HCT116 (cell line): ENCODE measurements at regions not wholly inside any gene's neighbourhood (a gene's known extent, or its start where the extent isn't known, plus 50 kb on each side); places are given as distances from the start of the nearest gene placed in this dataset.

Source experiments
- ATAC-seq: fragments of 200-7000 bp; cut with Tn5 transposase; 2 replicates; pipeline ENCODE4 v1.9.1; 2020; ENCODE audit warnings: mild to moderate bottlenecking, moderate library complexity
- BruUV-seq: library from RNA; stranded (reverse); fragments of 400-500 nt; replicated peaks from 2 replicates; lab custom pipeline; 2021; lab: Mats Ljungman, UMichigan
- CTCF ChIA-PET: fragments of 300-600 bp; sonication (Branson Sonifier 250); formaldehyde crosslinking; loops from one replicate; lab custom pipeline; 2021; ENCODE audit warnings: antibody characterized with exemption; lab: Charles Lee
- POLR2A ChIA-PET: fragments of 300-600, 350-600 bp; sonication (Branson Sonifier 250); formaldehyde crosslinking; loops from one replicate; lab custom pipeline; 2021; ENCODE audit warnings: antibody characterized with exemption; lab: Charles Lee
- RAD21 ChIA-PET, 2 experiments: fragments of 300-600 bp; sonication (Branson Sonifier 250); formaldehyde crosslinking; loops; one replicate each; lab custom pipeline; 2023; ENCODE audit warnings: low total read pairs in 2 of 2; ENCODE audit not compliant: uncharacterized antibody in 2 of 2, unreplicated experiment in 2 of 2, low non-redundant PET in 1 of 2; lab: Charles Lee
- DNase-seq: peaks from one replicate; pipeline ENCODE4 v3.0.0-alpha.2; 2010; ENCODE audit warnings: low read depth, low spot score
- H2AFZ ChIP-seq: fragments of 200-600 bp; shearing (Covaris generic), sonication (generic); 2 replicates; pipeline ENCODE4 v1.6.1; 2017; ENCODE audit warnings: low read depth, mixed run types, mixed read lengths, antibody characterized with exemption, low read length; ENCODE audit not compliant: poor library complexity, severe bottlenecking
- H3K27ac ChIP-seq: 2 replicates; pipeline ENCODE4 v1.5.1; 2012; ENCODE audit warnings: low read depth, low read length
- H3K27me3 ChIP-seq: fragments of 200-600 bp; sonication (generic); 2 replicates; pipeline ENCODE4 v1.6.1; 2016; ENCODE audit warnings: mixed run types, low read length, mixed read lengths; ENCODE audit not compliant: insufficient read depth
- H3K36me3 ChIP-seq, 2 experiments: fragments of 200-500 bp in 1 of 2; fragments of 200-600 bp in 1 of 2; sonication (Bioruptor generic) in 1 of 2; sonication (generic) in 1 of 2; 2 replicates each; pipeline versions ENCODE4 v1.5.1 to v1.6.1; 2014 to 2016; ENCODE audit warnings: low read length in 2 of 2, inconsistent platforms in 1 of 2, mixed read lengths in 1 of 2, mixed run types in 1 of 2; ENCODE audit not compliant: insufficient read depth in 2 of 2, control insufficient read depth in 1 of 2
- H3K4me1 ChIP-seq, 2 experiments: fragments of 200-600 bp in 1 of 2; sonication (generic) in 1 of 2; 2 replicates each; pipeline versions ENCODE4 v1.5.1 to v1.6.1; 2012 to 2017; ENCODE audit warnings: low read length in 2 of 2, inconsistent platforms in 1 of 2, mild to moderate bottlenecking in 1 of 2, mixed read lengths in 1 of 2, mixed run types in 1 of 2, moderate library complexity in 1 of 2; ENCODE audit not compliant: insufficient read depth in 2 of 2, control insufficient read depth in 1 of 2
- H3K4me2 ChIP-seq: fragments of 200-600 bp; sonication (generic); 2 replicates; pipeline ENCODE4 v1.6.1; 2017; ENCODE audit warnings: mixed run types, low read length, mixed read lengths
- H3K4me3 ChIP-seq, 2 experiments: fragments of 200-600 bp in 1 of 2; sonication (generic) in 1 of 2; replicated peaks in 1 of 2; 2 replicates each; pipeline ENCODE4 v1.5.1; 2011 to 2016; ENCODE audit warnings: low read length in 2 of 2, control low read depth in 1 of 2, low read depth in 1 of 2, mild to moderate bottlenecking in 1 of 2, mixed read lengths in 1 of 2, mixed run types in 1 of 2
- H3K79me2 ChIP-seq: fragments of 200-600 bp; sonication (generic); 2 replicates; pipeline ENCODE4 v1.6.1; 2017; ENCODE audit warnings: mild to moderate bottlenecking, mixed run types, low read length, moderate library complexity, mixed read lengths; ENCODE audit not compliant: insufficient read depth
- H3K9ac ChIP-seq: fragments of 200-600 bp; sonication (generic); 2 replicates; pipeline ENCODE4 v1.6.1; 2016; ENCODE audit warnings: low read length, mixed read lengths
- H3K9me2 ChIP-seq: fragments of 200-600 bp; sonication (generic), shearing (Covaris generic); 2 replicates; pipeline ENCODE4 v1.6.1; 2017; ENCODE audit warnings: mixed run types, mild to moderate bottlenecking, moderate library complexity; ENCODE audit not compliant: insufficient read depth
- H3K9me3 ChIP-seq, 2 experiments: fragments of 200-500 bp in 1 of 2; fragments of 200-600 bp in 1 of 2; sonication (Bioruptor generic) in 1 of 2; sonication (generic) in 1 of 2; 2 replicates each; pipeline ENCODE4 v1.6.1; 2014 to 2017; ENCODE audit warnings: low read length in 2 of 2, mixed read lengths in 2 of 2, inconsistent platforms in 1 of 2, low read depth in 1 of 2, mild to moderate bottlenecking in 1 of 2, mixed run types in 1 of 2, moderate library complexity in 1 of 2; ENCODE audit not compliant: control insufficient read depth in 1 of 2, insufficient read depth in 1 of 2
- H4K20me1 ChIP-seq: fragments of 200-600 bp; sonication (generic), shearing (Covaris generic); 2 replicates; pipeline ENCODE4 v1.6.1; 2017; ENCODE audit warnings: mixed run types, mild to moderate bottlenecking, moderate library complexity; ENCODE audit not compliant: insufficient read depth
- ATF3 ChIP-seq: IDR thresholded peaks from 2 replicates; pipeline ENCODE4 v1.6.1; 2012
- CBX3 ChIP-seq: IDR thresholded peaks from 2 replicates; pipeline ENCODE4 v1.6.1; 2012; ENCODE audit warnings: low read depth
- CEBPB ChIP-seq: IDR thresholded peaks from 2 replicates; pipeline ENCODE4 v1.6.1; 2012; ENCODE audit warnings: low read depth
- CTCF ChIP-seq, 3 experiments: fragments of 200-600 bp in 1 of 3; sonication (generic) in 1 of 3; IDR thresholded peaks in 2 of 3; conservative IDR thresholded peaks in 1 of 3; 2 replicates each; pipeline ENCODE4 v1.5.1; 2012 to 2017; ENCODE audit warnings: low read depth in 2 of 3, low read length in 2 of 3, antibody characterized with exemption in 1 of 3, borderline replicate concordance in 1 of 3, control low read depth in 1 of 3, mild to moderate bottlenecking in 1 of 3, mixed read lengths in 1 of 3, mixed run types in 1 of 3, moderate library complexity in 1 of 3; ENCODE audit not compliant: insufficient read depth in 1 of 3
- EGR1 ChIP-seq: IDR thresholded peaks from 2 replicates; pipeline ENCODE4 v1.6.1; 2012; ENCODE audit warnings: low read depth
- ELF1 ChIP-seq: IDR thresholded peaks from 2 replicates; pipeline ENCODE4 v1.6.1; 2012; ENCODE audit warnings: low read depth, borderline replicate concordance
- EZH2 ChIP-seq: fragments of 200-600 bp; sonication (generic); IDR thresholded peaks from 2 replicates; pipeline ENCODE4 v1.6.1; 2017; ENCODE audit warnings: antibody characterized with exemption, mixed run types
- JUND ChIP-seq: IDR thresholded peaks from 2 replicates; pipeline ENCODE4 v1.6.1; 2012
- MAX ChIP-seq: IDR thresholded peaks from 2 replicates; pipeline ENCODE4 v1.6.1; 2012
- POLR2A ChIP-seq: IDR thresholded peaks from 2 replicates; pipeline ENCODE4 v1.7.0; 2011; ENCODE audit warnings: borderline replicate concordance; ENCODE audit not compliant: insufficient read depth, insufficient read length; ENCODE audit errors: extremely low read depth
- RAD21 ChIP-seq: IDR thresholded peaks from 2 replicates; pipeline ENCODE4 v1.6.1; 2012; ENCODE audit warnings: low read depth, mild to moderate bottlenecking
- SIN3A ChIP-seq: IDR thresholded peaks from 2 replicates; pipeline ENCODE4 v1.6.1; 2012; ENCODE audit warnings: low read depth
- YY1 ChIP-seq: IDR thresholded peaks from 2 replicates; pipeline ENCODE4 v1.6.1; 2011; ENCODE audit warnings: low read length, low read depth, moderate library complexity, mild to moderate bottlenecking; ENCODE audit not compliant: insufficient replicate concordance; ENCODE audit errors: extremely low read depth
- ZBTB33 ChIP-seq: IDR thresholded peaks from 2 replicates; pipeline ENCODE4 v1.6.1; 2011; ENCODE audit warnings: mild to moderate bottlenecking, low read length, moderate library complexity; ENCODE audit not compliant: insufficient replicate concordance; ENCODE audit errors: extremely low read depth
- ZFX ChIP-seq: fragments of 450-650 bp; IDR thresholded peaks from 2 replicates; pipeline ENCODE4 v1.6.1; 2017
- ZNF274 ChIP-seq: fragments of 200-500 bp; sonication (Bioruptor generic); IDR thresholded peaks from 2 replicates; pipeline ENCODE4 v1.6.1; 2014; ENCODE audit warnings: mild to moderate bottlenecking, low read depth, low read length, inconsistent platforms
- intact Hi-C: fragments of 100-400 bp; cut with micrococcal nuclease; formaldehyde crosslinking; loops from 2 replicates; pipeline ENCODE4 v1.10.0; 2022

GRCh38 chr5:28726815-28727214, 1688.4 kb upstream of the CDH9 start:
- no peaks in the 10 kb centered on the region for H4K20me1 ChIP-seq
- TF ChIP-seq EZH2 (no peak), MAX (no peak), YY1 (no peak), CTCF (IDR thresholded peaks at IDR 0.05 in 2 of 3, conservative IDR thresholded peaks at IDR 0.05 in 1 of 3; ENCODE audit: borderline replicate concordance in 1 of 3, insufficient read depth in 1 of 3, low read depth in 2 of 3, low read length in 2 of 3) (no peak)
- TF ChIP-seq, all 23 proteins: peak for 0
- ChIA-PET POLR2A (no interaction called here), RAD21 (no interaction called here), CTCF (no interaction called here)
- ATAC-seq (no peak), DNase-seq (no peak)
- Histone ChIP-seq H3K9me2 (no peaks in the 10 kb centered on the region), H3K27ac (no peak overlapping the region), H2AFZ (no peak overlapping the region), H3K36me3 (no peaks in the 10 kb centered on the region), H3K4me1 (no peaks in the 10 kb centered on the region), H3K4me3 (no peak overlapping the region), H3K9me3 (peaks cover 22 to 26% of the 10 kb centered on the region in 2 experiments; a peak in 2 of 4 replicates), H3K9ac (no peak overlapping the region), H3K4me2 (no peak overlapping the region), H3K79me2 (no peaks in the 10 kb centered on the region), H3K27me3 (no peaks in the 10 kb centered on the region)
- BruUV-seq = no TSS peak
- intact Hi-C loops = no loop called here

- Histone ChIP-seq H3K4me3 (no peak overlapping the region), H3K4me2 (no peak overlapping the region), H4K20me1 (no peaks in the 10 kb centered on the region), H3K9ac (no peak overlapping the region), H3K79me2 (no peaks in the 10 kb centered on the region), H3K27me3 (no peaks in the 10 kb centered on the region), H3K9me2 (no peaks in the 10 kb centered on the region), H2AFZ (no peak overlapping the region), H3K36me3 (no peaks in the 10 kb centered on the region), H3K27ac (no peak overlapping the region), H3K9me3 (peaks cover 21 to 26% of the 10 kb centered on the region in 2 experiments; a peak in 2 of 4 replicates), H3K4me1 (no peaks in the 10 kb centered on the region)
- ChIA-PET CTCF (no interaction called here), RAD21 (no interaction called here), POLR2A (no interaction called here)
- DNase-seq (no peak), ATAC-seq (no peak)
- intact Hi-C loops = no loop called here
- no TSS peak for BruUV-seq
- TF ChIP-seq POLR2A (no peak), ATF3 (no peak), ZNF274 (no peak), JUND (no peak), EZH2 (no peak), ELF1 (no peak), CBX3 (no peak), CEBPB (no peak), EGR1 (no peak), ZBTB33 (no peak), RAD21 (no peak), ZFX (no peak), MAX (no peak), SIN3A (no peak)
Measured at GRCh38 chr5:28725001-28725400, 1686.6 kb upstream of the CDH9 start.
